Neural crest cell (in vitro differentiated cells): ENCODE measurements at regions not wholly inside any gene's neighbourhood (a gene's known extent, or its start where the extent isn't known, plus 50 kb on each side); places are given as distances from the start of the nearest gene placed in this dataset.

Experiments used
- DNase-seq: peaks from one replicate; pipeline ENCODE4 v3.0.0; 2021; ENCODE audit warnings: low read depth, mixed read lengths, low spot score
- H3K27ac Mint-ChIP-seq: one replicate; pipeline ENCODE4 v1.8.0; 2021; ENCODE audit warnings: mild to moderate bottlenecking, mixed read lengths; ENCODE audit not compliant: unreplicated experiment
- H3K27me3 Mint-ChIP-seq: 2 replicates; pipeline ENCODE4 v1.8.0; 2021; ENCODE audit warnings: low read depth, mild to moderate bottlenecking, mixed read lengths
- H3K36me3 Mint-ChIP-seq: 2 replicates; pipeline ENCODE4 v1.8.0; 2021; ENCODE audit warnings: low read depth, mild to moderate bottlenecking, mixed read lengths
- H3K4me1 Mint-ChIP-seq: 2 replicates; pipeline ENCODE4 v1.8.0; 2021; ENCODE audit warnings: mixed read lengths
- H3K4me3 Mint-ChIP-seq: one replicate; pipeline ENCODE4 v1.8.0; 2021; ENCODE audit warnings: mild to moderate bottlenecking, mixed read lengths
- H3K9me3 Mint-ChIP-seq: 2 replicates; pipeline ENCODE4 v1.8.0; 2021; ENCODE audit warnings: mixed read lengths
- TF ChIP-seq, protein P1 (sequence below): fragments of 200-600 bp; sonication (generic); conservative IDR thresholded peaks from 2 replicates; pipeline ENCODE4 v1.5.0; 2021; ENCODE audit warnings: antibody characterized with exemption, mild to moderate bottlenecking

DNA sequence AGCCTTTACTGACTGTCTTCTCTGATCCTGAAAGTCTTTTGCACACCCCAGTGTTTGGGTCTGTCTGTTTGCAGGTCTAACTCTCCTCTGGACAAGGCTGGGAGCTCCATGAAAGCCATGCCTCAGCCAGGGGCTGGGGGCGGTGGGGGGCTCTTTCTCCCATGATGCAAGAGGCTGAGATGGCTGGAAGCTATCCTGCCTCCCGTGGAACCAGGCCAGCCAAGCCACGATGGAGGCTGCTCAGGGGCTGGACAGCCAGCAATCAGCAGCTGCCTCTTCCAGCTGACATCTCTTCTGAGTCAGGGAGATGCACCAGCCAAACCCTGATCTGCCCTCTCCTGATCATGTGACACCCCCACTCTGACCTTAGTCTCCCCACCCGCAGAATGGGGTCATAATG is 154.0 kb downstream of the BARX1 start:
- Mint-ChIP-seq H3K4me3 (no peak overlapping the region), H3K9me3 (peaks cover 4% of the 10 kb centered on the region), H3K36me3 (no peaks in the 10 kb centered on the region), H3K27ac (no peak overlapping the region), H3K4me1 (no peaks in the 10 kb centered on the region), H3K27me3 (peaks cover 15% of the 10 kb centered on the region)
- TF ChIP-seq, protein P1, sequence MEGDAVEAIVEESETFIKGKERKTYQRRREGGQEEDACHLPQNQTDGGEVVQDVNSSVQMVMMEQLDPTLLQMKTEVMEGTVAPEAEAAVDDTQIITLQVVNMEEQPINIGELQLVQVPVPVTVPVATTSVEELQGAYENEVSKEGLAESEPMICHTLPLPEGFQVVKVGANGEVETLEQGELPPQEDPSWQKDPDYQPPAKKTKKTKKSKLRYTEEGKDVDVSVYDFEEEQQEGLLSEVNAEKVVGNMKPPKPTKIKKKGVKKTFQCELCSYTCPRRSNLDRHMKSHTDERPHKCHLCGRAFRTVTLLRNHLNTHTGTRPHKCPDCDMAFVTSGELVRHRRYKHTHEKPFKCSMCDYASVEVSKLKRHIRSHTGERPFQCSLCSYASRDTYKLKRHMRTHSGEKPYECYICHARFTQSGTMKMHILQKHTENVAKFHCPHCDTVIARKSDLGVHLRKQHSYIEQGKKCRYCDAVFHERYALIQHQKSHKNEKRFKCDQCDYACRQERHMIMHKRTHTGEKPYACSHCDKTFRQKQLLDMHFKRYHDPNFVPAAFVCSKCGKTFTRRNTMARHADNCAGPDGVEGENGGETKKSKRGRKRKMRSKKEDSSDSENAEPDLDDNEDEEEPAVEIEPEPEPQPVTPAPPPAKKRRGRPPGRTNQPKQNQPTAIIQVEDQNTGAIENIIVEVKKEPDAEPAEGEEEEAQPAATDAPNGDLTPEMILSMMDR = no peak
- DNase-seq = no peak

DNA sequence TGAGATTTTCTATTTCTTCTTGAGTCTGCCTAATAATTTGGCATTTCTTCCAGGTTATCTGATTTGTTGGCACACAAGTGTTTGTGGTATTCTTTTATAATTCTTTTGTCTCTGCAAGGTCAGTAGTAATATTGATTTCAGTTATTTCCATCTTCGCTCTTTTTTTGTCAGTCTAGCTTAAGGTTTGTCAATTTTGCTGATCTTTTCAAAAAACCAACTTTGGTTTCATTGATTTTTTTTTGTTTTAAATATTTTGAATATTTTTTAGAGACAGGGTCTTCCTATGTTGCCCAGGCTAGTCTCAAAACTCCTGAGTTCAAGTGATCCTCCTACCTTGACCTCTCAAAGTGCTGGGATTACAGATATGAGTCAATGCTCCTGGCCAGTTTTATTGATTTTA is 162.8 kb downstream of the BARX1 start:
- Mint-ChIP-seq H3K4me1 (no peaks in the 10 kb centered on the region), H3K4me3 (no peak overlapping the region), H3K27ac (no peak overlapping the region), H3K36me3 (no peaks in the 10 kb centered on the region), H3K27me3 (peaks cover 21% of the 10 kb centered on the region), H3K9me3 (peaks cover 3% of the 10 kb centered on the region)
- no peak for DNase-seq
- TF ChIP-seq, protein P1 = no peak

DNA sequence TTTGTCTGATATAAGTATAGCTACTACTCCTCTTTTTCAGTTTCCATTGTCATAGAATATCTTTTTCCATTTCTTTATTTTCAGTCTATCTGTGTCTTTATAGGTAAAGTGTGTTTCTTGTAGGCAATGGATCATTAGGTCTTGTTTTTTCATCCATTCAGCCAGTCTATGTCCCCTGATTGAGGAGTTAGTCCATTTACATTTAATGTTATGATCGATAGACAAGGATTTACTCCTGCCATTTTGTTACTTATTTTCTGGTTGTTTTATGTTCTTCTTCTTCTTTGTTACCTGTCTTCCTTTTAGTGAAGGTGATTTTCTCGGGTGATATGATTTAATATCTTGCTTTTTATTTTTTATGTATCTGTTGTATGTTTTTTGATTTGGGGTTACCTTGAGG is 169.0 kb downstream of the BARX1 start:
- Mint-ChIP-seq H3K27ac (no peak overlapping the region), H3K9me3 (peaks cover 10% of the 10 kb centered on the region), H3K27me3 (peaks cover 53% of the 10 kb centered on the region), H3K36me3 (no peaks in the 10 kb centered on the region), H3K4me1 (no peaks in the 10 kb centered on the region), H3K4me3 (no peak overlapping the region)
- no peak for DNase-seq
- TF ChIP-seq, protein P1 = no peak

DNA sequence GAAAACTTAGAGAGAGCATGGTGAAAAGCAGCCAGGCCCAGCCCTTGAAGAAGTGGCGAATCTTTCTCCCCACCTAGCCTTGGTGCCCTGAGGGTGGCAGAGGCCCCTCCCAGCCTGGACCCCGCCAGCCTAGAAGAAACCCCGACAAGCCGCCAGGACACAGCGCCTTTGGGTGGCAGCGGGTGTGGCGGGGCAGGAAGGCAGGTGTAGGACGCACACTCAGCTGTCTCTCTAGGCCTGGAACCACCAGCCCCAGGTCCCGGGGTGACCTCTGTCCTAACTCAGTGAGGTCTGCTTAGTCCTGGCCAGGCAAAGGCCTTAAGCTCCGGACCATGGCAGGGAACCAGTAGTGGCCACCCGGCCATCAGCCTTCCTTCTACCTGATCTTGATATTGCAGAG is 178.3 kb downstream of the BARX1 start:
- H3K9me3 Mint-ChIP-seq = peaks cover 5% of the 10 kb centered on the region
- no peak for DNase-seq
- H3K27ac Mint-ChIP-seq = no peak overlapping the region
- H3K27me3 Mint-ChIP-seq = peaks cover 19% of the 10 kb centered on the region
- TF ChIP-seq, protein P1 = no peak
- H3K4me1 Mint-ChIP-seq = no peaks in the 10 kb centered on the region
- no peak overlapping the region for H3K4me3 Mint-ChIP-seq
- H3K36me3 Mint-ChIP-seq = no peaks in the 10 kb centered on the region

DNA sequence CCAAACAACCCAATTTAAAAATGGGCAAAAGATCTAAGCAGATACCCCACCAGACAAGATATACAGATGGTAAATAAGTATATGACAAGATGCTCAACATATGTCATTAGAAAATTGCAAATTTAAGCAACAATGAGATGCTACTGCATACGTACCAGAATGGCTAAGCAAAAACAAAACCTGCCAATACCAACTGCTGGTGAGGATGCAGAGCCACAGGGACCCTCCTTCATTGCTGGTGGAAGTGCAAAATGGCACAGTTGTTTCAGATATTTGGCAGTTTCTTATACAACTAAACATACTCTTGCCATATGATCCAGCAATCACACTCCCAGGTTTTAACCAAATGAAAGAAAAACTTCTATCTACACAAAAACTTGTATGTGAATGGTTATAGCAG is 178.9 kb downstream of the BARX1 start:
- TF ChIP-seq, protein P1 = no peak
- peaks cover 5% of the 10 kb centered on the region for H3K9me3 Mint-ChIP-seq
- no peaks in the 10 kb centered on the region for H3K4me1 Mint-ChIP-seq

More for the DNA sequence above, 178.9 kb downstream of the BARX1 start:
- Mint-ChIP-seq H3K27ac (no peak overlapping the region), H3K4me3 (no peak overlapping the region), H3K36me3 (no peaks in the 10 kb centered on the region), H3K27me3 (peaks cover 15% of the 10 kb centered on the region)
- DNase-seq = no peak
